HG03460 (cell line): ENCODE measurements at regions not wholly inside any gene's neighbourhood (a gene's known extent, or its start where the extent isn't known, plus 50 kb on each side); places are given as distances from the start of the nearest gene placed in this dataset.
"Not testable (repeated sequence)": the region's sequence is repeated elsewhere in the genome, so short reads cannot be mapped to it uniquely, and the experiment has no call there.

Experiments
- ATAC-seq: cut with Tn5 transposase; IDR thresholded peaks from one replicate; pipeline ENCODE4 v1.9.1; 2021; ENCODE audit not compliant: unreplicated experiment

DNA sequence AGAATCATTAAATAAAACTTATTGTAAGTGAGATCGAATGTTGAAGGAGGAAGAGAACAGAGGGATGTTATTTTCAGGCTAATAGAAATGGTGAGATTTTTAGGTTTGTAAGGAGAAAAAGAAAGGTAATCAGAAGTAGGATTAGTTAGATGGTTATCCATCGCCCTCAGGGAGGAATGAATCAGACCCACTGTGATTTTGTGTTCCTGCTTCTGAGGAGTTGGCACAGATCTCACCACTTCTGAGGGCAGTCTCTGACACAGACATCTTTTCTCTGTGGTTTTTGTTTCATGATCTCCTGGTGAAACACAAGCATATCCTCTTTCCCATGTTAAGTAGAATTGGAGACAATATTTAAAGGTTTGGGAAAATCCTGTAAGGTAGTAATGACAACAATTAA is 1083.2 kb upstream of the AMELY start:
- not testable (repeated sequence) for ATAC-seq

- no peak for ATAC-seq
Observed at GRCh38 chrY:7979770-7980169, 1068.2 kb upstream of the AMELY start.

DNA sequence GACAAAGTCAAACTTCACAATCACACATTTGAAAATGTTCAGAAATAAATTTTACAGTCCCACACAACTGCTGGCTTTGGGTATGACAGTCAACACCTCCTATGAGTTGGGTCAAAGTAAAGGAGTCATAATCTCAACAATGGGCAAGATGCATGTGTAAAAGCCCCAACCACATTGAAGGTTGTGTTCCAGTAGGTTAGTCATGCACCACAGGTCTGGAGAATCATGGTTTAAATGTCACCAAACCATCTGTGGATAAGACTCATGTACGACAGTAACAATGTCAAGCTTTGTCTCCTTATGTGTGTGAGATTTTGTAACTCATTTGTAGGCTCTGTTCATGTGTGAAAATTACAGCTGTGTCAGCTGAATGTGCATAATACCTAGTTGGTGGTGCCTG is 1065.7 kb upstream of the AMELY start:
- ATAC-seq, result no peak

GRCh38 chrY:7968293-7968692 is 1056.7 kb upstream of the AMELY start:
- ATAC-seq, result no peak

- ATAC-seq, result no peak
Observed at GRCh38 chrY:7966916-7967315, 1055.4 kb upstream of the AMELY start.

- no peak for ATAC-seq
Observed at GRCh38 chrY:7963393-7963792, 1051.8 kb upstream of the AMELY start.

DNA sequence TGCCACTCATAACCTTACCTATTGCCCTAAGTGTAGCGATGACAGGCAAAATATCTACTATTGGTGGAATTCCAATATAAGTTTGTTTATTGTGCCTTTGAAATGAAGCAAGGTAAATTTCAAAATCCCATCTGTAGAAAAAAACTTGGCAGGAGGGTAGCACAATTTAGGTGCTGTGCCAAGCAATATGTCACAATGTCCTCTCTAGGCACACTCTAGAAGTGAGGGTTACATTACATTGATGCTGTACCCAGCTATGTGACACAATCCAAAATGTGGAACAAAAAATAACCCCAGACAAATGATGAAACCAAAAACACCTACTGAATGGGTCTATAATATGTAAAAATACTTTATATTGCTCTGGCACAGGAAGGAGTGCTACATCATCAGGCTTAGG is 1050.8 kb upstream of the AMELY start:
- ATAC-seq, result no peak

GRCh38 chrY:7961811-7962210 is 1050.3 kb upstream of the AMELY start:
- no peak for ATAC-seq

DNA sequence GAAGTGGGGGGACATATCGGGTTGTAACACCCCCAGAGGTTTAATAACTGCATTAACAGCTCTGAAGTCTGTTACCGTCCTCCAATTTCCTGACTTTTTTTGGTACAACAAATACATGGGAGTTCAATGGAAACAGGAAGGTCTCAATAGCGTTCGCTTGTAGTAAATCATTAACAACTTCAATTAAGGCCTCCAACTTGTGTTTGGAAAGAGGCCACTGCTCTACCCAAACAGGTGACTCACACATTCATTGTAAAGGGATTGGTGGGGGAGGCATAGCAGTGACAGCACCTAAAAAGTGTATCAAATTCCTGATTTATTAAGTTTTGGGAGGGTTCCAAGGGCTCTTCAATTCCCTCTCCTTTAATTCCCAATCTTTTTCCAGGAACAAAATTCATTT is 1046.2 kb upstream of the AMELY start:
- ATAC-seq, result no peak

DNA sequence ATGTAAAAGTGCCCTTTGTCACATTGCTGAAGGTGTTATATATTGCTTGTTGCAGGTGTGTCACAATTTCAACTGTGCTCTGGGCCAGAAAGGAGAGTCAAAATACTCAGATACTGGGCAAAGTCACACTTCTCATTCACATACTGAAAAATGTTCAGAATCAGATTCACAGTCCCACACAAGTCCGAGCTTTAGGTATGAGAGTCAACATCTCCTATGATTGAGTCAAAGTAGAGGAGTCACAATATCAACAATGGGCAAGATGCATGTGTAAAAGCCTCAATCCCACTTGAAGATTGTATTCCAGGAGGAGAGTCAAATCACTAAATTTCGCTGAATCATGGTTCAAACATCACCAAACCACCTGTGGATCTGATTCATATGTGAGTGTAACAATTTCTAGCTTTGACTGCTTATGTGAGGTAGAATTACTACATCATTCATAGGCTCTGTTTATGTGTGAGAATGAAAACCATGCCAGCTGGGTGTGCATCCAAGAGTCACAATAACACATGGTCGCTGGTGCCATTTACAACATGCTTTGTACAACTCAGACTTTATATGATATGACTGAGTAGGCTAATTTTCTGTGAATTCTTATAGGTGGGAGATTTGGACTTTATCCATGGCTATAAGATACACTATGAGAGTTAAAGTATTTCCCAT is 1039.8 kb upstream of the AMELY start:
- no peak for ATAC-seq

- ATAC-seq, result no peak
Observed at GRCh38 chrY:7944135-7944534, 1032.6 kb upstream of the AMELY start.

DNA sequence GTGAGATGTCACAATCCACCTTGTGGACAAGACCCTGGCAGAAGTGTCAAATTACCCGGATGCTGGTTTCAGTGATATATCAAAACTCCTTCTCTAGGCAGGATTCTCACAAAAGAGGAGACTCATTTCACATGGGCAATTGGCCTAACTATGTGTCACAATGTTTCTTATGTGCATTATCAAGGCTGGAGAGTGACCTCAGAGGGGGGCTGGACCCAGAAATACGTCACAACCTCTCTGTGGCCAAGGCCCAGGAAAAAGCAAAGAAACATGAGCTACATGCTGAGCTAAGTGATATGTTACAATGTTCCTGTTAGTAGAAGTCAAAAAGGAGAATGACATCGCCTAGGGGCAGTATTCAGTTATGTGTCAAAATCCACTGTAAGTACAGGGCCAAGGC is 1031.2 kb upstream of the AMELY start:
- no peak for ATAC-seq

- no peak for ATAC-seq
Observed at GRCh38 chrY:7941856-7942255, 1030.3 kb upstream of the AMELY start.

GRCh38 chrY:7938982-7939718 is 1027.6 kb upstream of the AMELY start:
- no peak for ATAC-seq

DNA sequence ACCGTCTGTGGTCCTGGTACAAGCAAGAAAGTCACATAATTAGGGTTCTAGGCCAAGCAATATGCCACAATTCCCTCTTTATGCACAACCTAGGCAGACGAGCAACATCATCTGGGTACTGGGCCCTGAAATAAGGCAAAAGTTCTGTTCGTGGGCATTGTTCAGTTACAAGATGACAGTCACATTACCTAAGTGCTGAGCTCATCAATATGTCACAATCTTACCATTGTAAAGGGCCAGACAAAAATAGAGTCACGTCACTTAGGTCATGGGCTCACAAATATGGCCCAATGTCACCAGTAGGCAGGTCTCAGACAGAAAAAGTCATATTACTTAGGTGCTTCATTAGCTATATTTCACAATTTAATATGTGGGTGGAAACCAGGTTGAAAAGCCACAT is 1025.3 kb upstream of the AMELY start:
- no peak for ATAC-seq

DNA sequence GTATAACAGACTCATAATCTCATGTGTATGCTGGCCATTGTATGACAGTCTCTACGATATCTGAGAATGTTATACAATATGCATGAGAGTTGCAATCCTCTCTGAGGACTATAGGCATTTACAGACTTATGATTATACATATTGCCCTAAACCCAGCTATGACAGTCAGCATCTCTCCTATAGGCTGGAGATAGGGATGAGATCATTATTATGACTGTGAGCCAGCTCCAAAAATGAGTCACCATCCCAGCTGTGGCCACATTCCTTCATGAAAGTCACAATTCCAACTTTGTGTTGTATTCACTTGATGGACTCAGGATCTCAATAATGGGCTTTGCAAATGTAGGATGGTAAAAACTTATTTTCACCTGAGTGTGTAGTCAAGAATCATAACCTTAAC is 1024.5 kb upstream of the AMELY start:
- no peak for ATAC-seq

GRCh38 chrY:7935606-7936005 is 1024.1 kb upstream of the AMELY start:
- ATAC-seq, result no peak

- ATAC-seq, result no peak
Observed at GRCh38 chrY:7932424-7932823, 1020.9 kb upstream of the AMELY start.

DNA sequence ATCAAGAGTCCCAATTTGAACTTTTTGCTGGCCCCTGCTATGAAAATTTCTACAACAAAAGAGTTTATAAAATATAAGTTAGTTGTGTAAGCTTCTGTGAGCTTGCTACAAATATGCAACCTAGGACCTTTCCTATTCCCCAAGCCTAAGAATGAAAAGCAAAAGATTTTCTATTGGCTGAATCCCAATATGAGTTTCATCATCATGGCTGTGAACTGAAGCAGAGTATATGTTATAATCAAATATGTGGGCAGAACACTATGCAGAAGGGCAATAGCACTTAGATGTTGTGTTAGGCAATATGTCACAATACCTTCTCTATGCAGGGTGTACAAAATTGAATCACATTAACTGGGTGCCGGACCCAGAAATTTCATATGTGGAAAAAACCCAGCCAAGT is 1018.3 kb upstream of the AMELY start:
- no peak for ATAC-seq

- ATAC-seq, result no peak
Observed at GRCh38 chrY:7924059-7924458, 1012.5 kb upstream of the AMELY start.

GRCh38 chrY:7923476-7924017 is 1012.0 kb upstream of the AMELY start:
- ATAC-seq, result no peak

DNA sequence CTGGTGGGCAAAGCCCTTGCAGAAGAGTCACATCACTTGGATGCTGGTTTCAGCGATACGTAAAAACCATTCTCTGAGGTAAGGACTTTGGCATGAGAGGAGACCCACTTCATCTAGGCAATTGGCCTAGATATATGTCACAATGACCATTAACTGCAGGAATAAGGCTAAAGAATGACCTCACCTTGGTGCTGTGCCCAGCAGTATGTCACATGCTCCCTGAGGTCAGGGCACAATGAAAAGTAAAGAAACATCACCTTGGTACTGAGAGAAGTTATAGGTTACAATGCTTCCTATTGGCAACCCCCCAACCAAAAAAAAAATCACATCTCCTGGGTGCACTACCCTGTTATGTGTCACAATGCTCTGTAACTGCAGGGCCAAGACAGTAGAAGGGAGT is 1008.8 kb upstream of the AMELY start:
- ATAC-seq, result no peak

DNA sequence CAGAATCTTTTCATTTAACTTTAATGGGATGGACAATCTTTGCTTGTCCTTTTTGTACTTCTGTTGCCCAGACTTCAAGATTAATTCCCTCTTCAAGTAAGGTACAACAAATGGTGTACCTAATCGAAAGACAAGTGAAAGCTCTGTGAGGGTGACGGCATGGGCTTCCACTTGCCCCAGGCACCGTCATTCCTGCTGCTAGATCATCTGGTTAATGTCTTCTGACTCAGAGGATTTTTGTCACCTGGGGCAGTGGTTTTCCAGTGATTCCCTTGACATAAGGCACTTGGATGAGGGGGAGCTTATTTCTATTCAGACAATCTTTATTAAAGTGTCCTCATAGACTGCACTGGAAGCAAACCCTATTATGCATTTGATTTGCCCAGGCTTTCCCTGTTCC is 977.0 kb upstream of the AMELY start:
- ATAC-seq, result no peak
